Glomerular visceral epithelial cell (primary cell): ENCODE measurements at regions not wholly inside any gene's neighbourhood (a gene's known extent, or its start where the extent isn't known, plus 50 kb on each side); places are given as distances from the start of the nearest gene placed in this dataset.
"Not testable (repeated sequence)": the region's sequence is repeated elsewhere in the genome, so short reads cannot be mapped to it uniquely, and the experiment has no call there.

ENCODE experiments used
- DNase-seq: peaks from one replicate; pipeline ENCODE4 v3.0.0-alpha.2; 2016; ENCODE audit errors: extremely low spot score

GRCh38 chr5:89668821-89669220 is 740.7 kb downstream of the CETN3 start:
- no peak for DNase-seq

DNA sequence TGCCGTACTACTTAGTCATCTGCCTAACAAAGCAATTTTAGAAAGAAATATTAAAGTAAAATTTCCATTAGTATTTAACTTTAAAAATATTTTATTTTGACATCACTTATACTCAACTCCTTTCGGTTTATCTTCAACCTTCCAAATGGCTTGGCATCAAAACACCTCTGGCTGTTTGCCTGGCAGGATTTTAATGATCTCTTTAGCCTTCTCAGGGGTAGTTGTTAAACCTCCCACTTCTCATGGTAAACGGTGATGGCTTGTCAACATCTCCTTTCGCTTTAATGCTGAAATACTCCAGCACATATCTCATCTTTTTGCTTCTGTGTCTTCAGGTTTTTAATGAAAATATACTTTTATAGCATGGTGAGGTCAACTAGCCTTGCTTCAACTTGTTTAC is 747.1 kb downstream of the CETN3 start:
- no peak for DNase-seq

GRCh38 chr5:89638871-89639270 is 755.9 kb upstream of the MEF2C start:
- DNase-seq: no peak

- not testable (repeated sequence) for DNase-seq
These were observed 751.2 kb upstream of the MEF2C start for GRCh38 chr5:89634176-89634575.

- DNase-seq: not testable (repeated sequence)
These were observed 747.1 kb upstream of the MEF2C start for GRCh38 chr5:89630064-89630463.

- no peak for DNase-seq
These were observed 746.1 kb upstream of the MEF2C start for GRCh38 chr5:89628876-89629635.

- DNase-seq: no peak
These were observed 733.0 kb upstream of the MEF2C start for GRCh38 chr5:89615839-89616518.

DNA sequence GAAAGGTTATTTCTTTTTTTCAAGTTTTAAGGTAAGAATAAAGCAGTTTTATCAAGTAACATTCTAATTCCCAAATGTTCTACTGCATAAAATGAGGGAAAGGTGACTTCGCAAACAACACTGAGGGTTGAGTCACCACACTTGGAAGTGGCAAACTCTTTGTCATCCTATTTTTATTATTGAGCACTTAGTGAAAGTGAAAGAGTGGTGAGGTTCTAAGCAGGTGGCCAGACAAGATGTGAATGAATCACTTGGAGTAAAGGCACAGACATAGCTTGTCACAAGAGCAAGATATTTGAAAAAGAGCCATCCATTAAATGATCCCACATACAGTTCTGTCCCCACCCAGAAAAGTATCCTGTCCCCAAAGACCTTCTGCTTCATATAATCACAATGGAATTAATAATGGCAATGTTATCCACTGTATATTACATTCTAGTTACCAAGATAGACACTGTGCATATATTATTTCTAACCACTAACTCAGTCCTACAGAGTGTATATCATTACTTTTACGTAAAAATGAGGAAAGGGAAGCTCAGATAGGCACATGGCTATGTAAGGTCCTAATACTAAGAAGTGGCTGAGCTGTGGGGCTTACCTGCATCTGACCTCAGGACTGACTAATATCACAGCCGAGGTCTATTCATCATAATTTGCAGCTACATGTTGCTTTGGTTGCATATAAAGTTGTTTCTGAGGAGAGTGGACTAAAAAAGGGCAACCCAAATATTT is 730.4 kb upstream of the MEF2C start:
- DNase-seq: peak; percentile 42

DNA sequence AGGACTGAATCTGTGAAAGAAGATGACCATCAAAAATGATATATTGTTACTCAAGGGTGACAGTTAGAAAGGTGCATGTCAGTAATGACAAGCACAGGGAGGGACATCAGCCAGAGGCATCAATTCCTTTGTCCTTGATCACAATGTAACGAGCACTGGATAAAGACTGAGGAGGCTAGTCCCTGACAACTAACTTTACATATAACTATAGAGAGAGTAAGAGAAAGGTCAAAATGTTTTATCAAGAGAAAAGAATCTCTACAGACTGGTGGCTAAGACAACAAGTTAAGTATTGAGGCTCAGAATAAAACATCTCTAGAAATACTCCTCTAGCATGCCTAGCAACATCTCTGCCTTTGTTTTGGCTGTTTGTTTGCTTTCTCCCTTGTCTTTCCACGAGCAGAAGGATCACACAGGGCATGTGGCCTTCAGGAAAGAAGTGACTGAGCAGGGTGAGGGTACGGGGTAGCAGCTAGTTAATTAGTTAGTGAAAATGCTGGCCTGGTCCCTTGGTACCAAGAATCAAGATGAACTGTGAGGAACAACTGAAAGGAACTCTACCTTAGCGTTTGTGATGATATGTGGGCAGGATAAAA is 724.1 kb upstream of the MEF2C start:
- no peak for DNase-seq

GRCh38 chr5:89604342-89604741 is 721.4 kb upstream of the MEF2C start:
- no peak for DNase-seq

- DNase-seq: no peak
These were observed 718.9 kb upstream of the MEF2C start for GRCh38 chr5:89601880-89602279.

DNA sequence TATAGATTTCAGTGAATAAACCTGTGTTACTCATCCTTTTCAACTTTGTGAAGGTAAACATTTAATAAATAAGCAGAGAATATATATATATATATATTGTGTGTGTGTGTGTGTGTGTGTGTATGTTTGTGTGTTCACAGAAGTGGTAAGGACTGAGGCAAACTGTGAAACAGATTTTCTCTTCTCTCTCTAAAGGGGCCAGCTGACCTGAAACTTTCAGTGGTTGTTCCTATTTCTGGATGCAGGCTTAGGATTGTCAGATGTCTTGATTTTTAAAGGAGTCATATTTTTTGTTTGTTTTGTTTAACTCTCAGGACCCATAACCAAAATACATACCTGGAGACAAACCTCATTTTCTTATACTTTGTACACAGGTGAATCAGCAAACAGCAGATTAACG is 714.9 kb upstream of the MEF2C start:
- DNase-seq: no peak

GRCh38 chr5:89596821-89597220 is 713.8 kb upstream of the MEF2C start:
- no peak for DNase-seq

GRCh38 chr5:89595056-89595455 is 712.1 kb upstream of the MEF2C start:
- DNase-seq: no peak

GRCh38 chr5:89584339-89584956 is 701.5 kb upstream of the MEF2C start:
- DNase-seq: peak; percentile 49

- no peak for DNase-seq
These were observed 700.5 kb upstream of the MEF2C start for GRCh38 chr5:89583534-89583933.

- DNase-seq: no peak
These were observed 699.9 kb upstream of the MEF2C start for GRCh38 chr5:89582768-89583339.

GRCh38 chr5:89580976-89581375 is 698.0 kb upstream of the MEF2C start:
- no peak for DNase-seq

GRCh38 chr5:89575319-89575718 is 692.3 kb upstream of the MEF2C start:
- DNase-seq: no peak

DNA sequence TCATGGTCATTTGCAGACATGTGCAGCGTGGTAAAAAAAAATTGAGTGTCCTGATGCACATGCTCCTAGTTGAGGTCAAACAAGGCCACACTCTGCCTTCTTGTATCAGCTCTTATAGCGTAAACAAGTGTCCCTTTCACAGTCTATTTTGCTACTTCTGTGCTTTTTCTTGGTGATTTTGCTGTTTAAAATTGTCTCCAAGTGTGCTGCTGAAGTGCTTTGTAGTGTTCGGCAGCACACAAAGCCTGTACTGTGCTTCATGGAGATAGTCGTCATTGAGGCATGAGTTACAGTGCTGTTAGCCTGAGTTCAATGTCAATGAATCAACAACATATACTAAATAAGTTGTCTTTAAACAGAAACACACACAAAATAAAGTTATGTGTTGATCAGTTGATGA is 690.4 kb upstream of the MEF2C start:
- no peak for DNase-seq

GRCh38 chr5:89572696-89573095 is 689.7 kb upstream of the MEF2C start:
- peak; percentile 20 for DNase-seq

- DNase-seq: peak; percentile 7
These were observed 687.6 kb upstream of the MEF2C start for GRCh38 chr5:89570557-89570956.
